Right lobe of liver (tissue), 6 donors: ENCODE measurements at regions not wholly inside any gene's neighbourhood (a gene's known extent, or its start where the extent isn't known, plus 50 kb on each side); places are given as distances from the start of the nearest gene placed in this dataset.
A peak's percentile ranks its signal among the peaks of the same experiment; 100 is the strongest.

ENCODE experiments used
- ATAC-seq, 4 donors: fragments of 200-7000 bp; cut with Tn5 transposase; one replicate each; pipeline ENCODE4 v1.9.1; 2020; ENCODE audit warnings: mild to moderate bottlenecking in 4 of 4, moderate library complexity in 4 of 4
- DNase-seq, 3 donors: peaks; one replicate each; pipeline ENCODE4 v3.0.0-alpha.2; 2020
- H3K27ac ChIP-seq, 3 donors: fragments of 200-600 bp; one replicate each; pipeline ENCODE4 v1.8.0; 2022
- H3K27me3 ChIP-seq, 2 donors: fragments of 200-600 bp; one replicate each; pipeline ENCODE4 v1.8.0; 2022
- H3K36me3 ChIP-seq, 4 donors: fragments of 200-600 bp; sonication (generic) in 1 of 4; one replicate each; pipeline versions ENCODE4 v1.5.1 to v1.8.0; 2017 to 2022; ENCODE audit warnings: control low read depth in 1 of 4
- H3K4me1 ChIP-seq, 4 donors: fragments of 200-600 bp; sonication (generic) in 1 of 4; one replicate each; pipeline versions ENCODE4 v1.5.1 to v1.8.0; 2017 to 2022; ENCODE audit warnings: control low read depth in 1 of 4
- H3K4me3 ChIP-seq, 3 donors: fragments of 200-600 bp; one replicate each; pipeline ENCODE4 v1.8.0; 2022
- H3K9me3 ChIP-seq, 4 donors: fragments of 200-600 bp; sonication (generic) in 1 of 4; one replicate each; pipeline versions ENCODE4 v1.5.1 to v1.8.0; 2017 to 2022; ENCODE audit warnings: control low read depth in 1 of 4
- POLR2A ChIP-seq: fragments of 450-650 bp; IDR thresholded peaks from one replicate; pipeline ENCODE4 v1.6.1; 2017; ENCODE audit warnings: antibody characterized with exemption, mild to moderate bottlenecking
- WGBS: methylation state at CpG from one replicate; pipeline ENCODE4 v1.1.6; 2018; ENCODE audit warnings: low coverage, low lambda C conversion rate; ENCODE audit not compliant: insufficient coverage; ENCODE audit errors: missing lambda C conversion rate; 5-methylcytosine and 5-hydroxymethylcytosine counted together
- intact Hi-C, 2 donors: fragments of 100-400 bp; cut with DNase I; formaldehyde crosslinking; loops; one replicate each; pipeline versions ENCODE4 v1.11.2 to v1.14.1; 2022
- TF ChIP-seq, protein P1 (sequence below), 4 donors: fragments of 200-600 bp in 3 of 4; fragments of 450-650 bp in 1 of 4; IDR thresholded peaks; one replicate each; pipeline versions ENCODE4 v1.5.1 to v1.8.0; 2016 to 2022; ENCODE audit warnings: antibody characterized with exemption in 4 of 4, mild to moderate bottlenecking in 2 of 4
- donor health status: DM: no; HTN: yes; CAD: no.
- donor health status: DM: no; HTN: no; CAD: no.
- donor health status: DM: no; HTN: no; CAD: no.
- donor health status: DM: no; HTN: yes; CAD: no.
- donor health status: DM: no; HTN: yes; CAD: no.

DNA sequence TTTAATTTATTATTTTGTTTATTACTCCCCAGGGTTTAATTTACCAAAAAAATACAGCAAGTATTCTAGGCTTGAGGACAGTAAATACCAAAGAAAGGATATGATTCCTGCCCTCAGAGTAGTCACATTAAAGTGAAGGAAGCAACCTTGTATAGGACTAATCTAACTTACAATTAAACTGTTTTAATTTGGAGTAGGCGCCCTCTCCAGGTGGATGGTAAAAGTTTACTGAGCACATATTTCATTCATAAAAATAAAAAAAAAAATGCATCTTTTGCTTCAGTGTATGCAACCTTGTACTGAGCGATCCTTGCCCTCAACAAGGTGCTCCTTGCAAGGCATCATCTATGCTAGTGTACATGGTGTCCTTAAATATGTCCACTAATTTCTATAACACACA lies 72.0 kb upstream of the MAGEB16 start:
- peak in 3 of 4 donors; percentile 28 to 64 (median 32) for ATAC-seq
- intact Hi-C loops: no loop called here
- DNase-seq: no peak
- no peaks in the 10 kb centered on the region for H3K4me1 ChIP-seq
- H3K27me3 ChIP-seq: no peaks in the 10 kb centered on the region
- no peaks in the 10 kb centered on the region for H3K9me3 ChIP-seq
- TF ChIP-seq POLR2A: no peak
- TF ChIP-seq, protein P1, sequence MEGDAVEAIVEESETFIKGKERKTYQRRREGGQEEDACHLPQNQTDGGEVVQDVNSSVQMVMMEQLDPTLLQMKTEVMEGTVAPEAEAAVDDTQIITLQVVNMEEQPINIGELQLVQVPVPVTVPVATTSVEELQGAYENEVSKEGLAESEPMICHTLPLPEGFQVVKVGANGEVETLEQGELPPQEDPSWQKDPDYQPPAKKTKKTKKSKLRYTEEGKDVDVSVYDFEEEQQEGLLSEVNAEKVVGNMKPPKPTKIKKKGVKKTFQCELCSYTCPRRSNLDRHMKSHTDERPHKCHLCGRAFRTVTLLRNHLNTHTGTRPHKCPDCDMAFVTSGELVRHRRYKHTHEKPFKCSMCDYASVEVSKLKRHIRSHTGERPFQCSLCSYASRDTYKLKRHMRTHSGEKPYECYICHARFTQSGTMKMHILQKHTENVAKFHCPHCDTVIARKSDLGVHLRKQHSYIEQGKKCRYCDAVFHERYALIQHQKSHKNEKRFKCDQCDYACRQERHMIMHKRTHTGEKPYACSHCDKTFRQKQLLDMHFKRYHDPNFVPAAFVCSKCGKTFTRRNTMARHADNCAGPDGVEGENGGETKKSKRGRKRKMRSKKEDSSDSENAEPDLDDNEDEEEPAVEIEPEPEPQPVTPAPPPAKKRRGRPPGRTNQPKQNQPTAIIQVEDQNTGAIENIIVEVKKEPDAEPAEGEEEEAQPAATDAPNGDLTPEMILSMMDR (IDR thresholded peaks at IDR 0.05): peak; percentile 38 to 47 (median 38)
- no peaks in the 10 kb centered on the region for H3K36me3 ChIP-seq
- H3K27ac ChIP-seq: no peak overlapping the region
- H3K4me3 ChIP-seq: no peak overlapping the region
- 17% methylated on average over 2 of the region's 2 CpGs for WGBS

DNA sequence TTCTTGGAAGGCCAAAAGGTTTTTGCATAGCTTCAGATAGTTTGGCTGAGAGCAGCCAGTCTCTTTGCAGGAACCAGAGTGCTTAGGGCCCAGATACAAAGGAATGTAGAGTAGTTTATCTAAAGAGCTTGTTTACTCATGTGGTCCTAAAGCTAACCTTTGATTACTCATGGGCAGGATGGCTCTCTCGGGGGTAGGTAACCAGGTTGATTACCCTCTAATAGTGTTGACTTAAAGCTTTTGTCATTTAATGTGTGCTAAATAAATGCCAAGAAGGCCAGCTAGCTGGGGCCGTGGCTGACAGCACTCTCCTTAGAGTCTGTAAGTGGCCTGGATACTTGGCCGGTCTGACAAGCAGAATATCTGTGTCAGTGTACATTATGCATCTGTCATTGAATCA lies 69.7 kb upstream of the MAGEB16 start:
- Histone ChIP-seq H3K27me3 (peaks cover 0 to 2% of the 10 kb centered on the region in 2 donors), H3K4me3 (no peak overlapping the region), H3K27ac (no peak overlapping the region), H3K36me3 (no peaks in the 10 kb centered on the region), H3K9me3 (no peaks in the 10 kb centered on the region), H3K4me1 (no peaks in the 10 kb centered on the region)
- intact Hi-C loops: no loop called here
- no peak for DNase-seq
- TF ChIP-seq, protein P1 (IDR thresholded peaks at IDR 0.05): no peak
- no peak for TF ChIP-seq POLR2A
- WGBS: 40% methylated on average over 1 of the region's 3 CpGs
- ATAC-seq: no peak

DNA sequence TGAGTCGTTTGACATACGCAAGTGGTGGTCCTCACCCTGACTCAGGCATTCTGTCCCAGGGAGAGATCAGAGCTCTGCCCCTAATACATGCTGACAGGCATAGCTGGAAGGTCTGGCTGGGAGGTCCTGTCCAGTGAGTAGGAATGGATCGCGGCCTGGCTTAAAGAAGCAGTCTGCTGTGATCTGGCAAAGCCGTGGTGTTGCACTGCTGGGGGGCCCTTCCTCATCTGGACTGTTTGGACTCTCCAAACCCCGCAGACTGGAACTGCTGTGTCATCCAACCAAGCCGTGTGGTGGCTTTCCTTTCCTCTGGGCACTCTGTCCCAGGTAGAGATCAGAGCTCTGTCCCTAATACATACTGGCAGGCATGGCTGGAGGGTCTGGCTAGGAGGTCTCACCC lies 64.3 kb upstream of the MAGEB16 start:
- TF ChIP-seq POLR2A: no peak
- TF ChIP-seq, protein P1 (IDR thresholded peaks at IDR 0.05): no peak

DNA sequence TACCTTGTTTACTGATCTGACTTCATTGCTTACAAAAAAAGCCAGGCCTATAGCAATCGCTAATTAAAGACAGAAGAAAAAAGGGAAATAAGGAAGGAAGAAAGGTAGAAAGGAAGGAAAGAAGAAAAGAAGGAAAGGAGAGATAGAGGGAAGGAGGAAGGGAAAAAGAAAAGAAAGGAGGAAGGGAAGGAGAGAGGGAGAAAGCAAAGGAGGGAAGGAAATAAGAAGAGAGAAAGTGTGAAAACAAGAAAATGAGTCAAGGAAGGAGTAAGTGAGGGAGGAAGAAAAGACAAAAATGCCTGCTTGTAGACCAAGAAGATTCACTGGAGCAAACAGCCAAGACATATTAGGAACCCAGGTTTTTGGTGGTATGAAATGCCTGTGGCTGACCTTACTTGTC lies 57.0 kb upstream of the MAGEB16 start:
- DNase-seq: no peak
- Histone ChIP-seq H3K4me1 (no peaks in the 10 kb centered on the region), H3K4me3 (no peak overlapping the region), H3K27ac (no peak overlapping the region), H3K36me3 (no peaks in the 10 kb centered on the region), H3K27me3 (no peaks in the 10 kb centered on the region), H3K9me3 (no peaks in the 10 kb centered on the region)
- TF ChIP-seq, protein P1 (IDR thresholded peaks at IDR 0.05): no peak
- no peak for TF ChIP-seq POLR2A
- no peak for ATAC-seq
- intact Hi-C loops: no loop called here
- WGBS: 76% methylated on average over 1 of the region's 1 CpG

More for the DNA sequence above, 64.3 kb upstream of the MAGEB16 start:
- intact Hi-C loops: no loop called here
- ATAC-seq: no peak
- Histone ChIP-seq H3K4me3 (no peak overlapping the region), H3K27me3 (peaks cover 0 to 6% of the 10 kb centered on the region in 2 donors), H3K36me3 (no peaks in the 10 kb centered on the region), H3K4me1 (no peaks in the 10 kb centered on the region), H3K27ac (no peak overlapping the region), H3K9me3 (no peaks in the 10 kb centered on the region)
- DNase-seq: no peak
- 59% methylated on average over 2 of the region's 7 CpGs for WGBS

DNA sequence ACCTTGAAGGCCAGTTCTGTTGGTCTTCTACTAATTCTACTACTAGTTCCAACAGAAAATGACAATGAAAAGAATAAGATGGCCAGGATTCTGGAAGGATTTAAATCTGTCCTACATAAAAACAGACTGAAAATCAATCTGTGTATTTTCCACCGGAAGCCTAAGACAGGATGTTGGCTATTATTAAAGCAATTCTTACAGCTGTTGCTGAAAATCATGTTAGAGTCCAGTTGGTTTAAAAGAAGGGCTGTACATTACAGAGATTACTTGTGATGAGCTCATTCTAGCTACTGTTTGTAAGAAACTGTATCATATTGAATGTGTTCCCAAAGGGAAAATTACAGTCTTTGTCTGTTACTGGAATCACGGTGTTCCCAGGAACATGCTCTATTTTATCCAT lies 54.8 kb upstream of the MAGEB16 start:
- ATAC-seq (no peak), DNase-seq (no peak)
- no peaks in the 10 kb centered on the region for H3K27me3 ChIP-seq
- H3K9me3 ChIP-seq: no peaks in the 10 kb centered on the region
- H3K27ac ChIP-seq: no peak overlapping the region
- 47% methylated on average over 2 of the region's 2 CpGs for WGBS
- H3K36me3 ChIP-seq: no peaks in the 10 kb centered on the region
- no peak for TF ChIP-seq POLR2A
- TF ChIP-seq, protein P1 (IDR thresholded peaks at IDR 0.05): no peak
- no peaks in the 10 kb centered on the region for H3K4me1 ChIP-seq
- H3K4me3 ChIP-seq: no peak overlapping the region
- intact Hi-C loops: no loop called here
